Esophagus muscularis mucosa (tissue), 4 donors: ENCODE measurements at regions not wholly inside any gene's neighbourhood (a gene's known extent, or its start where the extent isn't known, plus 50 kb on each side); places are given as distances from the start of the nearest gene placed in this dataset.

ENCODE experiments used
- DNase-seq: peaks from one replicate; pipeline ENCODE4 v3.0.0-alpha.2; 2017; ENCODE audit errors: extremely low spot score
- H3K27ac ChIP-seq, 4 donors: fragments of 200-600 bp; sonication (generic); replicated peaks in 1 of 4; 1 replicate in 3 of 4; 2 replicates in 1 of 4; pipeline ENCODE4 v1.5.1; 2016 to 2019; ENCODE audit warnings: mild to moderate bottlenecking in 1 of 4
- H3K27me3 ChIP-seq, 4 donors: fragments of 200-600 bp; sonication (generic); one replicate each; pipeline versions ENCODE4 v1.5.1 to v1.6.0; 2016 to 2019
- H3K36me3 ChIP-seq, 4 donors: fragments of 200-600 bp; sonication (generic); one replicate each; pipeline ENCODE4 v1.5.1; 2016 to 2019
- H3K4me1 ChIP-seq, 4 donors: fragments of 200-600 bp; sonication (generic); one replicate each; pipeline ENCODE4 v1.5.1; 2016 to 2019
- H3K4me3 ChIP-seq, 4 donors: fragments of 200-600 bp; sonication (generic); 1 replicate in 2 of 4; 2 replicates in 2 of 4; pipeline ENCODE4 v1.5.1; 2016 to 2019; ENCODE audit warnings: mild to moderate bottlenecking in 4 of 4, moderate library complexity in 1 of 4
- H3K9me3 ChIP-seq, 4 donors: fragments of 200-600 bp; sonication (generic); 1 replicate in 3 of 4; 2 replicates in 1 of 4; pipeline ENCODE4 v1.5.1; 2016 to 2019
- CTCF ChIP-seq, 3 experiments: fragments of 200-600 bp in 2 of 3; fragments of 450-650 bp in 1 of 3; sonication (generic) in 2 of 3; IDR thresholded peaks; one replicate each; pipeline ENCODE4 v1.5.1; 2017 to 2019; ENCODE audit warnings: antibody characterized with exemption in 3 of 3, mild to moderate bottlenecking in 2 of 3, moderate library complexity in 1 of 3
- EP300 ChIP-seq: sonication (generic); formaldehyde crosslinking; IDR thresholded peaks from one replicate; pipeline ENCODE4 v1.6.1; 2017; ENCODE audit warnings: antibody characterized with exemption
- POLR2A ChIP-seq: fragments of 450-650 bp; IDR thresholded peaks from one replicate; pipeline ENCODE4 v1.6.1; 2017; ENCODE audit warnings: antibody characterized with exemption, moderate library complexity, mild to moderate bottlenecking, low read depth
- POLR2AphosphoS5 ChIP-seq, 2 donors: sonication (generic); formaldehyde crosslinking; IDR thresholded peaks; one replicate each; pipeline ENCODE4 v1.6.1; 2017; ENCODE audit warnings: antibody characterized with exemption in 2 of 2
- WGBS: methylation state at CpG from one replicate; pipeline ENCODE4 v1.1.5; 2018; 5-methylcytosine and 5-hydroxymethylcytosine counted together
- intact Hi-C: fragments of 100-400 bp; cut with DNase I; formaldehyde crosslinking; loops from one replicate; pipeline ENCODE4 v1.15.1; 2023

GRCh38 chr3:132262305-132262704 is 54.9 kb upstream of the ACP3 start:
- DNase-seq: no peak
- intact Hi-C loops: no loop called here
- H3K27me3 ChIP-seq: no peaks in the 10 kb centered on the region
- H3K27ac ChIP-seq: no peak overlapping the region
- H3K4me1 ChIP-seq: no peaks in the 10 kb centered on the region
- WGBS: 94% methylated on average over 2 of the region's 2 CpGs
- no peak overlapping the region for H3K4me3 ChIP-seq
- no peaks in the 10 kb centered on the region for H3K9me3 ChIP-seq
- TF ChIP-seq POLR2A (no peak), POLR2AphosphoS5 (IDR thresholded peaks at IDR 0.05) (no peak), EP300 (no peak)
- H3K36me3 ChIP-seq: no peaks in the 10 kb centered on the region

GRCh38 chr3:132262956-132263355 is 54.3 kb upstream of the ACP3 start:
- no peak for DNase-seq
- no peaks in the 10 kb centered on the region for H3K9me3 ChIP-seq
- H3K4me1 ChIP-seq: no peaks in the 10 kb centered on the region
- WGBS: 100% methylated on average over 2 of the region's 2 CpGs
- intact Hi-C loops: no loop called here
- H3K36me3 ChIP-seq: no peaks in the 10 kb centered on the region
- TF ChIP-seq CTCF (IDR thresholded peaks at IDR 0.05): no peak
- TF ChIP-seq POLR2A: no peak
- no peak for TF ChIP-seq POLR2AphosphoS5 (IDR thresholded peaks at IDR 0.05)
- no peak for TF ChIP-seq EP300
- no peak overlapping the region for H3K4me3 ChIP-seq
- no peak overlapping the region for H3K27ac ChIP-seq
- no peaks in the 10 kb centered on the region for H3K27me3 ChIP-seq

GRCh38 chr3:132265028-132265427 is 52.2 kb upstream of the ACP3 start:
- intact Hi-C loops: no loop called here
- no peak for DNase-seq
- Histone ChIP-seq H3K36me3 (no peaks in the 10 kb centered on the region), H3K27me3 (no peaks in the 10 kb centered on the region), H3K27ac (no peak overlapping the region), H3K4me3 (no peak overlapping the region), H3K9me3 (no peaks in the 10 kb centered on the region), H3K4me1 (no peaks in the 10 kb centered on the region)
- TF ChIP-seq CTCF (IDR thresholded peaks at IDR 0.05) (no peak), POLR2AphosphoS5 (IDR thresholded peaks at IDR 0.05) (no peak), POLR2A (no peak), EP300 (no peak)

- Histone ChIP-seq H3K36me3 (no peaks in the 10 kb centered on the region), H3K27ac (no peak overlapping the region), H3K4me3 (no peak overlapping the region), H3K9me3 (no peaks in the 10 kb centered on the region), H3K27me3 (no peaks in the 10 kb centered on the region), H3K4me1 (no peaks in the 10 kb centered on the region)
- DNase-seq: no peak
- no peak for TF ChIP-seq EP300
- 77% methylated on average over 3 of the region's 3 CpGs for WGBS
- intact Hi-C loops: no loop called here
Observed at GRCh38 chr3:132265488-132265887, 51.7 kb upstream of the ACP3 start.

GRCh38 chr3:132267391-132267993 is 49.7 kb upstream of the ACP3 start:
- 89% methylated on average over 4 of the region's 4 CpGs for WGBS
- H3K36me3 ChIP-seq: no peaks in the 10 kb centered on the region
- intact Hi-C loops: no loop called here
- H3K9me3 ChIP-seq: no peaks in the 10 kb centered on the region
- DNase-seq: no peak
- no peaks in the 10 kb centered on the region for H3K27me3 ChIP-seq
- no peaks in the 10 kb centered on the region for H3K4me1 ChIP-seq
- H3K4me3 ChIP-seq: no peak overlapping the region
- H3K27ac ChIP-seq: no peak overlapping the region
- TF ChIP-seq POLR2AphosphoS5 (IDR thresholded peaks at IDR 0.05) (no peak), CTCF (IDR thresholded peaks at IDR 0.05) (no peak), POLR2A (no peak), EP300 (no peak)
